Left renal pelvis (tissue), 4 donors: ENCODE measurements at regions not wholly inside any gene's neighbourhood (a gene's known extent, or its start where the extent isn't known, plus 50 kb on each side); places are given as distances from the start of the nearest gene placed in this dataset.
"Not testable (repeated sequence)": the region's sequence is repeated elsewhere in the genome, so short reads cannot be mapped to it uniquely, and the experiment has no call there.

Experiments used
- DNase-seq, 4 donors: peaks; one replicate each; pipeline ENCODE4 v3.0.0-alpha.2; 2013; ENCODE audit warnings: low read depth in 4 of 4, low spot score in 3 of 4

- no peak for DNase-seq
These were observed 123.2 kb downstream of the GLRX3 start for GRCh38 chr10:130259380-130259779.

DNA sequence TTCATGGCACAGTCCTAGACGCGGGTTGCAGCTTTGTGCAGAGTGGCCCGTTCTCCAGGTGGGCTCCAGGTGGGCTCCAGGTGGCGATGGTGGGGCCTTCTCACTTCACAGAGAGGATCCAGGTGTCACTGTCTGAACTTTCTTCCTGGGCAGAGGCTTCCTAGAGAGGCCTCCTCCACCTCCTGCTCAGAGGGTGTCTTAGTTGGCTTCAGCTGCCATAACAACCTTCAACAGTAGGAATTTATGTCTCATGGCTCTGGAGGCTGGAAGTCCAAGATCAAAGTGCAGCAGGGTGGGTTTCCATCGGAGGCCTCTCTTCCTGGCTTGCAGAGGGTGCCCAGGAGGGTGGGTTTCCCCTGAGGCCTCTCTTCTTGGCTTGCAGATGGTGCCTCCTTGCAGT is 125.1 kb downstream of the GLRX3 start:
- no peak for DNase-seq

DNA sequence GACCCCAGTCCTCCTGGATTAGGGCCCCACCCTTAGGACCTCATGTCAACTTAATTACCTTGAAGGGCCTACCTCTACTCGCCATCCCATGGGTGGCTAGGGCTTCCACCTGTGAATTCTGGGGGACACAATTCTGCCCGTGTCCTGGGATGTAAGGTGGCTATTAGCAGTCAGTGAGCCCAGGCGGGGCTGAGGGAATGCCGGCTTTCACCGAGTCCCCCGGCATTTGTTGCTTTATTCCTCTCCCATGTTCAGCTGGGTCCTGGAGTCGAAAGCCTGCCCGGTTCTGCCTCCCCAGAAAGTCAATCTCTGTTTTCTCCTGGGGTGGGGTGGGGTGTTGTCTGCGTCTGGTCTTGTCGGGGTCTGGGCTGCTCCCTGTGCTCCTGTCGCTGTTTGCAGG is 125.6 kb downstream of the GLRX3 start:
- DNase-seq = no peak

DNA sequence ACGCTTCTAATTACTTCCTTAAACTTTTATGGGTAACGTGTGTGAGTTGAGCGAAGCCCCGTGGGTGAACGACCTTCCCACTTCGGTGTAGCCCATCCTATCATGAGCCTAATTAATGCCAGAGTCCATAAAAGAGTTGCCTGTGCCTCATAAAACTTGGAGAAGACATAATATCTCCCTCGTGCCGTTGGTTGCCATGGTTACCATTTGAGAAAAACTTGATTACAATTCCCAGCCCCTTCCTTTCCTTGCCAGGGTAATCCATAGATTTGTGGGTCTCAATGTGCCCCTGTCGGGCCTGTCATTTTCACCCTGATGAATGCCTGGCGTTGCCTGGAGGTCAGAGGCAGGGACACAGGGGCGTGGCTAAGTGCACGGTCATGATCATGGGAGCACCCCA is 127.1 kb downstream of the GLRX3 start:
- DNase-seq = no peak

DNA sequence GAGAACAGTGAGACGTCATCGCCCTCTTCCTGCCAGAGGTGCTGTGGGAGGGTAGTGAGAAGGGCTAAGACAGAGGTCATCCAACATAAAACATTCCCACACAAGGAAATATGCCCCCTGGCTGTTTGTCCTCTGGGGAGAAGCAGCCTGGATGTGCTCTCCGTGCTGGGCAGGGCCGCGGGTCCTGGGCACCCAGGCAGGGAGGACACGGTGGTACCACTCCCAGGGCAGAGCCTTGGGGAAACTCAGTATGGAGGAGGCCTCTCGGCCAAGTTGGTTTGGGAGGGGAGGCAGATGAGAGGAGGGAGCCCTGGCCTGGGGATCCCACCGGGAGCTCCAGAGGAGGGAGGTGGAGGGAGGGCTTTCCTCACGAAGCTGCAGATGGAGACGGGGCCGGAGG is 129.4 kb downstream of the GLRX3 start:
- no peak for DNase-seq

DNA sequence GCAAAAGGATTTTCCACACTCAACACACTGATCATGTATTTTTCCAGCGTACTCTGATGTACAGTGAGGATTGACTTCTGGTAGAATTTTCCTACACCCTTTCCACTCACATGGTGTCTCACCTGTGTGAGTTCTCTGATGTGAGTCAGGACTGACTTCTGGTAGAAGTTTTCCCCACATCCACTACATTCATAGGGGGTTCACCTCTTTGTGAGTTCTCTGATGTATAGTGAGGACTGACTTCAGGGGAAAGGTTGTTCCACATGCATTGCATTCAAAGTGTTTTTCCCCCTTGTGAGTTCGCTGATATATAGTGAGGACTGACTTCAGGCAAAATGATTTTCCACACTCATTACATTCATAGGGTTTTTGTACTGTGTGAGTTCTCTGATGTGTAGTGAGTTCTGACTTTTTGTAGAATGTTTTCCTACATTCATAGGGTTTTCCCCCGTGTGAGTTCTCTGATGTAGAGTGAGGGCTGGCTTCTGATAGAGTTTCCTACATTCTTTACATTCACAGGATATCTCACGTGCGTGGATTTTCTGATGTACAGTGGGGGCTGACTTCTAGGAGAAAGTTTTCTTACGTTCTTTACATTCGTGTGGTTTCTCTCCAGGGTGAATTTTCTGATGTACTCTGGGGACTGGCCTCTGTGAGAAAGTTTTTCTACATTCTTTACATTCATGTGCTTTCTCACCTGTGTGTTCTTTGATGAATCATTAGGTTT is 146.5 kb downstream of the GLRX3 start:
- DNase-seq = no peak

- DNase-seq = no peak
These were observed 147.0 kb downstream of the GLRX3 start for GRCh38 chr10:130283219-130283545.

DNA sequence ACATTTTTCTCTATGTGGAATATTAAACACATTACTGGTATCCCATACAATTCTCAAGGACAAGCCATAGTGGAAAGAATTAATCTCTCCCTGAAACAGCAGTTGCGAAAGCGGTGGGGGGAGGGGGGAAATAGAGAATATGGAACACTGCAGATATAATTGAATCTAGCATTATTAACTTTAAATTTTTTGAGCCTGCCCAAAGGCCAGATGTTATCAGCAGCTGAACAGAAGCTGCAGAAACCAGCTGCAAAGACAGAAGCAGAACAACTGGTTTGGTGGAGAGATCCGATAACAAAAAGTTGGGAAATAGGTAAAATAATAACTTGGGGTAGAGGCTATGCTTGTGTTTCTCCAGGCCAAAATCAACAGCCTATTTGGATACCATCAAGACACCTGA is 159.6 kb downstream of the GLRX3 start:
- not testable (repeated sequence) for DNase-seq

DNA sequence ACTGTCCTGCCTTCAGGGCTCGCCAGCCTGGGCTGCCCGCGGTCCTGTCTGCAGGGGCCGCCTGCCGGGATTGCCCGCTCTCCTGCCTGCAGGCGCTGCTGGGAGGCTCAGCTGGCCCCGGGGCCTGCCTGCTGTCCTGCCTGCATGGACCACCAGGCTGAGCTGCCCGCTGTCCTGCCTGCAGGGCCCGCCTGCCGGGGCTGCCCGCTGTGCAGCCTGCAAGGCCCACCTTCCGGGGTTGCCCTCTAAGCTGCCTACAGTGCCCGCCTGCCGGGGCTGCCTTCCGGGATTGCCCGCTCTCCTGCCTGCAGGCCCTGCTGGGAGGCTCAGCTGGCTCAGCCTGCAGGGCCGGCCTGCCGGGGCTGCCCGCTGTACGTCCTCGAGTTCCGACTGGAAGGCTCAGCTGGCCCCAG is 164.4 kb downstream of the GLRX3 start:
- no peak for DNase-seq

GRCh38 chr10:130301021-130301892 is 165.1 kb downstream of the GLRX3 start:
- DNase-seq = peak in 1 of 4 donors; percentile 6

GRCh38 chr10:130326954-130327353 is 190.8 kb downstream of the GLRX3 start:
- DNase-seq = no peak

DNA sequence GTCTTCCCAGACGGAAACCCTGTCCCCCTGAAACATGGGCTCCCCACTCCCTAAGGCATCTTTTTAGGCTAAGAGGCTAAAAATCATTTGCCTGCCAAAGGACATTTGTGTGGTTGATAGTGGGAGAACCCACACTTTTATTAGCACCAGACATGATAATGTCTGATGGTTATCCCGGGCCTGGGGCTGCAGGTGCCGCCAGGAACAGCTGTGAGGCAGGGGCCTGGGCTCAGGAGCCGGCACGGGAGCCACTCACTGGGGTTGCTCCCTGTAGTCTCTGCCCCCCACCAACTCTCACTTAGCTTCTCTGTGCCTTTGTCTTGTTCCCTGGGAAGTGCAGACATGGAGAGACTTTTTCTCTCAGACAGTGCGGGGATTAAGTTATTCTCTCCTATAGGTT is 193.6 kb downstream of the GLRX3 start:
- DNase-seq = no peak

DNA sequence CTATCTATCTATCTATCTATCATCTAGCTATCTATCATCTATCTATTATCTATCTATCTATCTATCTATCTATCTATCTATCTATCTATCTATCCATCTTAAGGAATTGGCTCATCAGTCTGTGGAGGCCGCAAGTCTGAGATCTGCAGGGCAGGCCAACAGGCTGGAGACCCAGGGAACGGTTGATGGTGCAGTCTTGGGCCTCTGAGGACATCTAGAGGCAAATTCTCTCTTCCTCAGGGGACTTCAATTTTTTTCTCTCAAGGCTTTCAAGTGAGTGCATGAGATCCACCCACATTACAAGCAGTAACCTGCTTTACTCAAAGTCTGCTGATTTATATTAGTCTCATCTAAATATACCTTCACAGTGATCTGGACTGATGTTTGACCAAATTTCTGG is 197.0 kb downstream of the GLRX3 start:
- DNase-seq = no peak

- no peak for DNase-seq
These were observed 199.1 kb downstream of the GLRX3 start for GRCh38 chr10:130335336-130335735.

DNA sequence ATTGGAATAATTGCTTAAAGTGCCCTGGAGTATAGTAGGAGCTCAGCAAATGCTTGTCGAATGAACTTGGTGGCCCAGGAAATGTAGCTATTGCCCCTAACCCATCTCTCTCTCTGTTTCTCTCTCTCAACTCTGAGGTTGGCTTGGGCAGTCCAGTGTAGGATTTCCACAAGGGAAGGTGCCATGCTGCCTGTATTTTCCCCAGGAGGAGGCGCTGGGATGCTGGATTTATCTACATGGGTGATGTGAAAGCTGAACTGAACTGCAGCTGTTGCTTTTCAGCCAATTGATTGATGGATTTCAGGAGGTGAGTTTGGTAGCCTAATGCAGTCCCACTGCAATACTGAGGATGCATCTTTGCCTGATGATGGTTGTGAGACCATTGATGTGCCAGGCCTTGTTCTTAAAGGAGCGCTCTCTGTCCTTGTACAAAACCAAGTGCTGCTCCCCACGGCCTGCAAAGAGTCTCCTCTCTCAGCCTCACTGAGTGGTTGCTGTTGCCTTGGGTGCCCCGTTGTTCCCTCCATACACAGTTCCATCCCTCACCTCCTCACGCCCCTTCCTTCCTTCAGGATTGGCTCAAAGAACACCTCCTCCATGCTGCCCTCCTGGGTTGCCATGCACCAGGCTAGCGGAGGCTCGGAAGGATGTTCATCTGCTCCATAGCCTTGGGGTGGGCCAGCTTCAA is 200.6 kb downstream of the GLRX3 start:
- DNase-seq = no peak

- DNase-seq = no peak
These were observed 201.1 kb downstream of the GLRX3 start for GRCh38 chr10:130337305-130337640.

DNA sequence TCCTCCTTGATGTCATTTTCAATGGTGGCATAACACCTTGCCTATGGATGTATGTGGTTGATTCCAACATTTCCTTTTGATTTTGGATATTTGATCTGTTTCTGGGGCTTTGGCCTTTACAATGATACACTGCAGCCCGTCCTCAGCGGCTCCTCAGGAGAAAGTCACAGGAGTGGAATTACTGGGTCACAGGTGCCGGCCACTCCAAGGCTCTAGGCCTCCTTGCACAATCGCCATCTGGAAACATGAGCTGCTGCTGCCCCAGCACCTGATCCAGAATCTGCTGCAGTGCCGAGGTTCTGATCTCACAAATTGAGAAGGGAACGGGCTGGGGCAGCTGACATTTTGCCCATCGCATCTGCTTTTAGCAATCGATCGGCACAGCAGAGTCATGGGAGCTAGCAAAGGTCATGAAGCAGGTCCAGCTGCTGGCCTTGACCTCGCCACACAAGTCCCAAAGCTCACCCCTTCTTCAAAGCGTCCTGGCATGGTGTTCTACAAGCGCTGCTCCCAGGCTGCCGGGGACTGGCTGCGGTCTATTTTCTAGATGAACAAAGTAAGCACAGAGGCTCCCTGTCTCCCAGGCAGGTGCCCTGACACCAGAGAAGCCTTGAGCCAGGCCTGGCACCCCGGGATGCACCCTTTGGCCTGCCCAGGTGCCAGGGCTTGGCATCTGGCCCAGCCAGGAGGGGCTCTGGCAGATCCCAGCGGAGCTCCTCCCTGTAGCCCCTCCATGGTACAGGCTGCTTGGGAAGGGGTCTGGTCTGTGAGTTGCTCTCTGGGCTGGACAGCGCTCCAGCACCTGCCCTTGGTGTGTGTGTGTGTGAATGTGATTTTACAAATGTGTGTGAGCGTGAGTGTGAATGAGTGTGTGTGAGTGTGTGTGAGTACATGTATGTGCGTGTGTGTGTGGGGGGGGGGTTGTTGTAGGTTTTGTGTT is 201.8 kb downstream of the GLRX3 start:
- no peak for DNase-seq

DNA sequence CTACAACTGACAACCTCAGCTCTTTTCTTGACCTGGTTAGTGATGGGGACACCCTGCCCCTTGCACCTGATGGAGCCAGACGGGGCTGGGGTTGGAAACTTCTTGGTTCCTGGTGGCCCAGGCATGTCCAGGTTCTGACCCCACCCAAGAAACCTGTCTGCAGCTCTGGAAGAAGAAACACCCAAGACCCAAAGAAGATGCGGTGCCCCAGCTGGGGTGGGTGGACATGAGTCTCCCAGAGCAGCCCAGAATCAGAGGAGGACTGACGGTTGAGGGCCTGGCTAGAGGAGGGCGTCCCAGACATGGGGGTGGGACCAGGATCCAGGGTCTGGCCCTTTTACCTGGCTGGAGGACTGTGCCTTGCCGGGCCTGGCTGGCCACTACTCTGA is 202.4 kb downstream of the GLRX3 start:
- DNase-seq = no peak

DNA sequence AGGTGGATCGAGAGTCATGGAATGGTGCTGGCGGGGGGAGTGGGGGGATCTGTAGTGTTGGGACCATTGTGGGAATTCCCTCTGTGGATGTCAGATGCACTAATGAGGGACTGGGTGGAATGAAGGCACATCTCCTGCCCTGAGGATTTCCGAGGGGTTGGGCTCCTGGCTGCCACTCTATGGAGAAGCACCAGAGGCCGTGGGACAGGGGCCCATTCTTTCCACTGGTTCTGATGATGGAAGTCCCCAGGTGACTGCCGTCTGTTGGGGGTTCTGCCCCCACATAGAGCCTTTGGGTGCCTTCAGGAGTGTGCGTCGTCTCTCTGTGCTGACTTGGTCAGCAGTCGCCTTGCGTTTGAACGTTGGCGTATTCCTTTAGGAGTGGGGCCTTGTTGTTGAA is 202.9 kb downstream of the GLRX3 start:
- DNase-seq = no peak

DNA sequence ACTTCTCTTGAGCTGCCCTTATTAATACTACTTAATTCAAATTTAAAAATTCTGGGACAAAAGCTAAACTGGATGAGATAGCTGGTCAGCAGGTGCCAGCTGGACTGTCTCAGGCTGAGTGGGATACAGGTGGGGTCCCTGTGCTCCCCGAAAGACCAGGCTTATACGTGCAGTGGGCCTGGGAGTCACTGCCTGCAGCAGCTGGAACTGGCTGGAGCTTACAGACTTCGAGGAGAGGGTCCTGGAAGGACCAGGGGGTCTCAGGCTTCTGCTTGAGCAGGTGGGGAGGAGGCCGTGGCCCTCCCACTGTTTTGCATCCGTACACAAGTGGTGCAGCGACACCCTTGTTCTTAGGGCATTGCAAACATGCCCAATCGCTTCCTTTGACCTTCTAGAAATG is 203.7 kb downstream of the GLRX3 start:
- no peak for DNase-seq

- DNase-seq = no peak
These were observed 204.6 kb downstream of the GLRX3 start for GRCh38 chr10:130340816-130341215.
